GM11168 (cell line): ENCODE measurements at regions not wholly inside any gene's neighbourhood (a gene's known extent, or its start where the extent isn't known, plus 50 kb on each side); places are given as distances from the start of the nearest gene placed in this dataset.

ENCODE experiments used
- in situ Hi-C: fragments of 300-500 bp; cut with MboI; formaldehyde crosslinking; loops from one replicate; pipeline ENCODE4 v1.12.0; 2022; ENCODE audit warnings: low sequenced_read_pairs; ENCODE audit not compliant: unreplicated experiment

- in situ Hi-C loops: no loop called here
Observed at GRCh38 chr9:88809355-88810161, 181.7 kb upstream of the S1PR3 start.

- in situ Hi-C loops: no loop called here
Observed at GRCh38 chr9:88810826-88811225, 180.4 kb upstream of the S1PR3 start.

- in situ Hi-C loops: no loop called here
Observed at GRCh38 chr9:88811511-88811910, 179.8 kb upstream of the S1PR3 start.

GRCh38 chr9:88812938-88813637, 178.2 kb upstream of the S1PR3 start:
- in situ Hi-C loops: no loop called here

- in situ Hi-C loops: no loop called here
Observed at GRCh38 chr9:88813638-88814209, 177.5 kb upstream of the S1PR3 start.

GRCh38 chr9:88814577-88814976, 176.7 kb upstream of the S1PR3 start:
- in situ Hi-C loops: no loop called here

GRCh38 chr9:88816141-88816540, 175.1 kb upstream of the S1PR3 start:
- in situ Hi-C loops: no loop called here

- in situ Hi-C loops: no loop called here
Observed at GRCh38 chr9:88816591-88816990, 174.7 kb upstream of the S1PR3 start.

GRCh38 chr9:88817628-88818027, 173.6 kb upstream of the S1PR3 start:
- in situ Hi-C loops: no loop called here

GRCh38 chr9:88818495-88819201, 172.6 kb upstream of the S1PR3 start:
- in situ Hi-C loops: no loop called here

GRCh38 chr9:88819476-88819875, 171.8 kb upstream of the S1PR3 start:
- in situ Hi-C loops: no loop called here

GRCh38 chr9:88820055-88820454, 171.2 kb upstream of the S1PR3 start:
- in situ Hi-C loops: no loop called here

- in situ Hi-C loops: no loop called here
Observed at GRCh38 chr9:88821033-88821745, 170.1 kb upstream of the S1PR3 start.

GRCh38 chr9:88821746-88822106, 169.5 kb upstream of the S1PR3 start:
- in situ Hi-C loops: no loop called here

GRCh38 chr9:88824711-88825110, 166.6 kb upstream of the S1PR3 start:
- in situ Hi-C loops: no loop called here

- in situ Hi-C loops: no loop called here
Observed at GRCh38 chr9:88826181-88826580, 165.1 kb upstream of the S1PR3 start.

- in situ Hi-C loops: no loop called here
Observed at GRCh38 chr9:88826771-88827181, 164.5 kb upstream of the S1PR3 start.

- in situ Hi-C loops: no loop called here
Observed at GRCh38 chr9:88828018-88828417, 163.2 kb upstream of the S1PR3 start.

GRCh38 chr9:88828492-88828974, 162.7 kb upstream of the S1PR3 start:
- in situ Hi-C loops: no loop called here

GRCh38 chr9:88829276-88829675, 162.0 kb upstream of the S1PR3 start:
- in situ Hi-C loops: no loop called here
